ENCODE measurements at regions not wholly inside any gene's neighbourhood (a gene's known extent, or its start where the extent isn't known, plus 50 kb on each side); places are given as distances from the start of the nearest gene placed in this dataset.

DNA sequence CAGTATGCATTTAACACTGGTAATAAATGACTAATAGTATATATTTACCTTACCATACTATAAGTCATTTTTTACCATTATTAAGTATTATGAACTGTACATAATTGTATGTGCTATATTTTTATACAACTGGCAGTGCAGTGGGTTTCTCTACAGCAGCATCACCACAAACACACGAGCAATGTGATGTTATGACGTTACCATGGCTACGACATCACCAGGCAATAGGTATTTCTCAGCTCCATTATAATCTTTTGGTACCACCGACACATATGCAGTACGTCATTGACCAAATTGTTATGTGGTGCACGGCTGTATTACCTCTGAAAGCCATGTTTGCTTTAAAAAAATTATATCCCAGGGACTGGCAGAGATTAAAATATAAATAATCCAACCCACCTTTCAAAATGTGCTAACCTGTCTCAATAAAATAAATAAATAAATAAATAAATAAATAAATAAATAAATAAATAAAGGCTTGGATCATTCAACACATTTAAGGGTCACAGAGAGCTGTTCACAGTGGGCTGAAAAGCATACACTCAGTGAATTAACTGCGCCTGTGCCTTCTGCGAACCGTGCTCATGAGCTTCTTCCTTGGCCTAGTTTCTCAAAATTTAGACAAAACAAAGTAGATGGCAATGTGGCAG lies 121.4 kb upstream of the SLC35F3 start:
- Histone ChIP-seq H3K27ac (ENCODE audit: low read depth, low read length) (no peak overlapping the region), H4K20me1 (ENCODE audit: insufficient read depth, low read length) (no peaks in the 10 kb centered on the region), H3K27me3 (ENCODE audit: insufficient read depth, low read length) (no peaks in the 10 kb centered on the region), H3K4me1 (ENCODE audit: insufficient read depth, low read length) (no peaks in the 10 kb centered on the region), H3K4me2 (ENCODE audit: insufficient read depth, low read length) (no peak overlapping the region), H2AFZ (ENCODE audit: low read length) (no peak overlapping the region), H3K36me3 (ENCODE audit: insufficient read depth, low read length) (no peaks in the 10 kb centered on the region), H3K9me3 (ENCODE audit: low read depth, low read length) (no peaks in the 10 kb centered on the region), H3K4me3 (ENCODE audit: insufficient read depth, low read length) (no peak overlapping the region), H3K79me2 (ENCODE audit: insufficient read depth, low read length) (no peaks in the 10 kb centered on the region)
- DNase-seq (ENCODE audit: insufficient read length, low spot score, missing footprints), result no peak
- TF ChIP-seq, protein P1, sequence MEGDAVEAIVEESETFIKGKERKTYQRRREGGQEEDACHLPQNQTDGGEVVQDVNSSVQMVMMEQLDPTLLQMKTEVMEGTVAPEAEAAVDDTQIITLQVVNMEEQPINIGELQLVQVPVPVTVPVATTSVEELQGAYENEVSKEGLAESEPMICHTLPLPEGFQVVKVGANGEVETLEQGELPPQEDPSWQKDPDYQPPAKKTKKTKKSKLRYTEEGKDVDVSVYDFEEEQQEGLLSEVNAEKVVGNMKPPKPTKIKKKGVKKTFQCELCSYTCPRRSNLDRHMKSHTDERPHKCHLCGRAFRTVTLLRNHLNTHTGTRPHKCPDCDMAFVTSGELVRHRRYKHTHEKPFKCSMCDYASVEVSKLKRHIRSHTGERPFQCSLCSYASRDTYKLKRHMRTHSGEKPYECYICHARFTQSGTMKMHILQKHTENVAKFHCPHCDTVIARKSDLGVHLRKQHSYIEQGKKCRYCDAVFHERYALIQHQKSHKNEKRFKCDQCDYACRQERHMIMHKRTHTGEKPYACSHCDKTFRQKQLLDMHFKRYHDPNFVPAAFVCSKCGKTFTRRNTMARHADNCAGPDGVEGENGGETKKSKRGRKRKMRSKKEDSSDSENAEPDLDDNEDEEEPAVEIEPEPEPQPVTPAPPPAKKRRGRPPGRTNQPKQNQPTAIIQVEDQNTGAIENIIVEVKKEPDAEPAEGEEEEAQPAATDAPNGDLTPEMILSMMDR (IDR thresholded peaks at IDR 0.05; ENCODE audit: extremely low read depth, low read depth, low read length), result no peak

GRCh38 chr1:233787599-233787998 lies 116.9 kb upstream of the SLC35F3 start:
- H3K4me1 ChIP-seq (ENCODE audit: insufficient read depth, low read length), result no peaks in the 10 kb centered on the region

GRCh38 chr1:233788687-233789086 lies 115.8 kb upstream of the SLC35F3 start:
- no peak overlapping the region for H2AFZ ChIP-seq (ENCODE audit: low read length)

More at GRCh38 chr1:233787599-233787998, 116.9 kb upstream of the SLC35F3 start:
- Histone ChIP-seq H3K79me2 (ENCODE audit: insufficient read depth, low read length) (no peaks in the 10 kb centered on the region), H3K4me2 (ENCODE audit: insufficient read depth, low read length) (no peak overlapping the region), H3K9me3 (ENCODE audit: low read depth, low read length) (no peaks in the 10 kb centered on the region), H4K20me1 (ENCODE audit: insufficient read depth, low read length) (no peaks in the 10 kb centered on the region), H3K27ac (ENCODE audit: low read depth, low read length) (no peak overlapping the region), H2AFZ (ENCODE audit: low read length) (no peak overlapping the region), H3K4me3 (ENCODE audit: insufficient read depth, low read length) (no peak overlapping the region), H3K27me3 (ENCODE audit: insufficient read depth, low read length) (no peaks in the 10 kb centered on the region), H3K36me3 (ENCODE audit: insufficient read depth, low read length) (no peaks in the 10 kb centered on the region)
- no peak for DNase-seq (ENCODE audit: insufficient read length, low spot score, missing footprints)
- TF ChIP-seq, protein P1 (IDR thresholded peaks at IDR 0.05; ENCODE audit: extremely low read depth, low read depth, low read length), result no peak

GRCh38 chr1:233790121-233790520 lies 114.4 kb upstream of the SLC35F3 start:
- no peak overlapping the region for H3K4me3 ChIP-seq (ENCODE audit: insufficient read depth, low read length)
- no peaks in the 10 kb centered on the region for H3K36me3 ChIP-seq (ENCODE audit: insufficient read depth, low read length)
- no peak overlapping the region for H3K4me2 ChIP-seq (ENCODE audit: insufficient read depth, low read length)
- no peak overlapping the region for H3K27ac ChIP-seq (ENCODE audit: low read depth, low read length)
- TF ChIP-seq, protein P1 (IDR thresholded peaks at IDR 0.05; ENCODE audit: extremely low read depth, low read depth, low read length), result no peak
- H3K9me3 ChIP-seq (ENCODE audit: low read depth, low read length), result no peaks in the 10 kb centered on the region
- H3K4me1 ChIP-seq (ENCODE audit: insufficient read depth, low read length), result no peaks in the 10 kb centered on the region
- no peak overlapping the region for H2AFZ ChIP-seq (ENCODE audit: low read length)
- no peaks in the 10 kb centered on the region for H3K27me3 ChIP-seq (ENCODE audit: insufficient read depth, low read length)
- DNase-seq (ENCODE audit: insufficient read length, low spot score, missing footprints), result no peak
- H4K20me1 ChIP-seq (ENCODE audit: insufficient read depth, low read length), result no peaks in the 10 kb centered on the region
- no peaks in the 10 kb centered on the region for H3K79me2 ChIP-seq (ENCODE audit: insufficient read depth, low read length)

More at GRCh38 chr1:233788687-233789086, 115.8 kb upstream of the SLC35F3 start:
- no peaks in the 10 kb centered on the region for H3K27me3 ChIP-seq (ENCODE audit: insufficient read depth, low read length)
- no peaks in the 10 kb centered on the region for H3K9me3 ChIP-seq (ENCODE audit: low read depth, low read length)
- no peaks in the 10 kb centered on the region for H4K20me1 ChIP-seq (ENCODE audit: insufficient read depth, low read length)
- H3K4me1 ChIP-seq (ENCODE audit: insufficient read depth, low read length), result no peaks in the 10 kb centered on the region
- H3K36me3 ChIP-seq (ENCODE audit: insufficient read depth, low read length), result no peaks in the 10 kb centered on the region
- H3K4me2 ChIP-seq (ENCODE audit: insufficient read depth, low read length), result no peak overlapping the region
- TF ChIP-seq, protein P1 (IDR thresholded peaks at IDR 0.05; ENCODE audit: extremely low read depth, low read depth, low read length), result no peak
- no peaks in the 10 kb centered on the region for H3K79me2 ChIP-seq (ENCODE audit: insufficient read depth, low read length)
- H3K27ac ChIP-seq (ENCODE audit: low read depth, low read length), result no peak overlapping the region
- no peak overlapping the region for H3K4me3 ChIP-seq (ENCODE audit: insufficient read depth, low read length)
- no peak for DNase-seq (ENCODE audit: insufficient read length, low spot score, missing footprints)

Measured in osteoblast (primary cell).